AML-193 (cell line): ENCODE measurements at regions not wholly inside any gene's neighbourhood (a gene's known extent, or its start where the extent isn't known, plus 50 kb on each side); places are given as distances from the start of the nearest gene placed in this dataset.
"Not testable (repeated sequence)": the region's sequence is repeated elsewhere in the genome, so short reads cannot be mapped to it uniquely, and the experiment has no call there.

Experiments used
- DNase-seq, 2 experiments: peaks; one replicate each; lab custom pipeline; 2025; lab: John Stamatoyannopoulos, UW

- no peak for DNase-seq
These were observed 124.3 kb upstream of the SPRED1 start for GRCh38 chr15:38128341-38128781.

- no peak for DNase-seq
These were observed 123.7 kb upstream of the SPRED1 start for GRCh38 chr15:38128921-38129320.

- no peak for DNase-seq
These were observed 123.0 kb upstream of the SPRED1 start for GRCh38 chr15:38129531-38130204.

GRCh38 chr15:38130205-38130567 lies 122.5 kb upstream of the SPRED1 start:
- no peak for DNase-seq

GRCh38 chr15:38130740-38131498 lies 121.7 kb upstream of the SPRED1 start:
- DNase-seq = peak; percentile 57 to 72

GRCh38 chr15:38134252-38134651 lies 118.4 kb upstream of the SPRED1 start:
- no peak for DNase-seq

GRCh38 chr15:38142195-38142594 lies 110.4 kb upstream of the SPRED1 start:
- DNase-seq = not testable (repeated sequence)

GRCh38 chr15:38144921-38145320 lies 107.7 kb upstream of the SPRED1 start:
- no peak for DNase-seq

- DNase-seq = no peak
These were observed 107.0 kb upstream of the SPRED1 start for GRCh38 chr15:38145651-38146111.

- no peak for DNase-seq
These were observed 105.4 kb upstream of the SPRED1 start for GRCh38 chr15:38147246-38147645.

- DNase-seq = no peak
These were observed 104.2 kb upstream of the SPRED1 start for GRCh38 chr15:38148471-38148870.

- no peak for DNase-seq
These were observed 103.3 kb upstream of the SPRED1 start for GRCh38 chr15:38149315-38149714.

GRCh38 chr15:38150148-38150547 lies 102.5 kb upstream of the SPRED1 start:
- no peak for DNase-seq

GRCh38 chr15:38150794-38151193 lies 101.8 kb upstream of the SPRED1 start:
- no peak for DNase-seq

- DNase-seq = no peak
These were observed 98.9 kb upstream of the SPRED1 start for GRCh38 chr15:38153781-38154180.

- DNase-seq = no peak
These were observed 98.4 kb upstream of the SPRED1 start for GRCh38 chr15:38154255-38154654.

- no peak for DNase-seq
These were observed 97.8 kb upstream of the SPRED1 start for GRCh38 chr15:38154837-38155236.

- no peak for DNase-seq
These were observed 89.0 kb upstream of the SPRED1 start for GRCh38 chr15:38163658-38164057.

- DNase-seq = no peak
These were observed 88.6 kb upstream of the SPRED1 start for GRCh38 chr15:38164061-38164460.

- DNase-seq = no peak
These were observed 88.1 kb upstream of the SPRED1 start for GRCh38 chr15:38164507-38164906.

- DNase-seq = no peak
These were observed 84.1 kb upstream of the SPRED1 start for GRCh38 chr15:38168467-38169070.

- no peak for DNase-seq
These were observed 80.7 kb upstream of the SPRED1 start for GRCh38 chr15:38171973-38172372.

- DNase-seq = no peak
These were observed 77.9 kb upstream of the SPRED1 start for GRCh38 chr15:38174691-38175090.
